Kidney (tissue), 13 donors: ENCODE measurements at regions not wholly inside any gene's neighbourhood (a gene's known extent, or its start where the extent isn't known, plus 50 kb on each side); places are given as distances from the start of the nearest gene placed in this dataset.

ENCODE experiments used
- DNase-seq, 5 donors: peaks; one replicate each; pipeline ENCODE4 v3.0.0-alpha.2; 2013 to 2020
- FAIRE-seq: peaks from 2 replicates; lab custom pipeline; 2012; peaks lifted over from hg19 to GRCh38; lab: Jason Lieb, UNC
- H3K27ac ChIP-seq, 2 donors: one replicate each; pipeline ENCODE4 v1.7.0; 2013; ENCODE audit warnings: low read depth in 2 of 2, low read length in 2 of 2, inconsistent platforms in 1 of 2
- H3K27me3 ChIP-seq: one replicate; pipeline ENCODE4 v1.7.1; 2013; ENCODE audit warnings: low read length, inconsistent platforms; ENCODE audit not compliant: control insufficient read depth, insufficient read depth
- H3K36me3 ChIP-seq, 3 donors: one replicate each; pipeline versions ENCODE4 v1.7.0 to v1.7.1; 2013; ENCODE audit warnings: low read length in 3 of 3, control low read depth in 1 of 3, inconsistent platforms in 1 of 3; ENCODE audit not compliant: insufficient read depth in 3 of 3, control insufficient read depth in 2 of 3
- H3K4me1 ChIP-seq, 3 donors: one replicate each; pipeline versions ENCODE4 v1.7.0 to v1.7.1; 2013; ENCODE audit warnings: low read length in 3 of 3, inconsistent platforms in 1 of 3, low read depth in 1 of 3; ENCODE audit not compliant: control insufficient read depth in 2 of 3, insufficient read depth in 2 of 3
- H3K4me3 ChIP-seq, 3 donors: one replicate each; pipeline versions ENCODE4 v1.7.0 to v1.8.1; 2013; ENCODE audit warnings: low read length in 3 of 3, control low read depth in 1 of 3, inconsistent platforms in 1 of 3
- H3K9ac ChIP-seq, 3 donors: one replicate each; pipeline versions ENCODE4 v1.7.0 to v1.7.1; 2013; ENCODE audit warnings: low read length in 3 of 3, control low read depth in 1 of 3, inconsistent platforms in 1 of 3
- H3K9me3 ChIP-seq, 3 donors: one replicate each; pipeline versions ENCODE4 v1.7.0 to v1.7.1; 2013; ENCODE audit warnings: low read length in 3 of 3, control low read depth in 1 of 3, inconsistent platforms in 1 of 3; ENCODE audit not compliant: control insufficient read depth in 2 of 3, insufficient read depth in 1 of 3
- intact Hi-C: fragments of 100-400 bp; cut with DNase I; formaldehyde crosslinking; loops from one replicate; pipeline ENCODE4 v1.11.1; 2022
- TF ChIP-seq, protein P1 (sequence below): IDR thresholded peaks from 3 replicates; pipeline ENCODE4 v1.5.1; 2012; ENCODE audit warnings: mild to moderate bottlenecking, moderate library complexity, borderline replicate concordance; ENCODE audit not compliant: insufficient read depth; ENCODE audit errors: extremely low read depth
- donor health status: control.
- donor health status: control.
- donor health status: control.
- donor health status: control.
- donor health status: control.
- donor health status: DM: yes; HTN: yes; CAD: no.
- donor health status: Normal renal cell carcinoma (clear cell type).

DNA sequence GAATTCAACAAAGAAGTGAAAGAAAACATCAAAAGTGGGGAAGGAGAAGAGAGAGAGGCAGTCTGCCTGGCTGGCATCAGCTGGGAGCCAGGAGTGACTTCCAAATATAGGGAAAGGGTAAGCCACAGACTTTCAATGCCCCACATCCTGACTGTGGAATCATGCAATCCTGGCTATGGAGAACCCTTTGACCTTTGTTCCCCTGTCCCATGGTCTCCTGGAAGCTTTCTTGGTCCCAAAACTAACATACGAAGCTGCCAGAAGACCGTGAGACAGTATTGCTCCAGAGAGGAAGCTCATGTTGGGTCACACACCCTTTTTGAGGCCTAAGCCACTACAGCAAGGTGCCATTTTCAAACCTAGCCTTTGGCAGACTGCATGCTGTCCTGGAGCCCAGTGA, 665.5 kb downstream of the ELAVL2 start:
- H3K4me3 ChIP-seq = no peak overlapping the region
- intact Hi-C loops = no loop called here
- DNase-seq = no peak
- FAIRE-seq = no peak
- H3K36me3 ChIP-seq = no peaks in the 10 kb centered on the region
- no peak overlapping the region for H3K27ac ChIP-seq
- TF ChIP-seq, protein P1, sequence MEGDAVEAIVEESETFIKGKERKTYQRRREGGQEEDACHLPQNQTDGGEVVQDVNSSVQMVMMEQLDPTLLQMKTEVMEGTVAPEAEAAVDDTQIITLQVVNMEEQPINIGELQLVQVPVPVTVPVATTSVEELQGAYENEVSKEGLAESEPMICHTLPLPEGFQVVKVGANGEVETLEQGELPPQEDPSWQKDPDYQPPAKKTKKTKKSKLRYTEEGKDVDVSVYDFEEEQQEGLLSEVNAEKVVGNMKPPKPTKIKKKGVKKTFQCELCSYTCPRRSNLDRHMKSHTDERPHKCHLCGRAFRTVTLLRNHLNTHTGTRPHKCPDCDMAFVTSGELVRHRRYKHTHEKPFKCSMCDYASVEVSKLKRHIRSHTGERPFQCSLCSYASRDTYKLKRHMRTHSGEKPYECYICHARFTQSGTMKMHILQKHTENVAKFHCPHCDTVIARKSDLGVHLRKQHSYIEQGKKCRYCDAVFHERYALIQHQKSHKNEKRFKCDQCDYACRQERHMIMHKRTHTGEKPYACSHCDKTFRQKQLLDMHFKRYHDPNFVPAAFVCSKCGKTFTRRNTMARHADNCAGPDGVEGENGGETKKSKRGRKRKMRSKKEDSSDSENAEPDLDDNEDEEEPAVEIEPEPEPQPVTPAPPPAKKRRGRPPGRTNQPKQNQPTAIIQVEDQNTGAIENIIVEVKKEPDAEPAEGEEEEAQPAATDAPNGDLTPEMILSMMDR = no peak
- H3K9ac ChIP-seq = no peak overlapping the region
- H3K4me1 ChIP-seq = no peaks in the 10 kb centered on the region
- H3K9me3 ChIP-seq = peaks cover 0 to 6% (median 0%) of the 10 kb centered on the region in 3 donors
- no peaks in the 10 kb centered on the region for H3K27me3 ChIP-seq

- intact Hi-C loops = no loop called here
- Histone ChIP-seq H3K4me1 (no peaks in the 10 kb centered on the region), H3K9ac (no peak overlapping the region), H3K27me3 (no peaks in the 10 kb centered on the region), H3K4me3 (no peak overlapping the region), H3K27ac (no peak overlapping the region), H3K9me3 (peaks cover 0 to 6% (median 0%) of the 10 kb centered on the region in 3 donors), H3K36me3 (no peaks in the 10 kb centered on the region)
- no peak for FAIRE-seq
- DNase-seq = no peak
- TF ChIP-seq, protein P1 = no peak
Measured at GRCh38 chr9:23160952-23161469, 665.0 kb downstream of the ELAVL2 start.

DNA sequence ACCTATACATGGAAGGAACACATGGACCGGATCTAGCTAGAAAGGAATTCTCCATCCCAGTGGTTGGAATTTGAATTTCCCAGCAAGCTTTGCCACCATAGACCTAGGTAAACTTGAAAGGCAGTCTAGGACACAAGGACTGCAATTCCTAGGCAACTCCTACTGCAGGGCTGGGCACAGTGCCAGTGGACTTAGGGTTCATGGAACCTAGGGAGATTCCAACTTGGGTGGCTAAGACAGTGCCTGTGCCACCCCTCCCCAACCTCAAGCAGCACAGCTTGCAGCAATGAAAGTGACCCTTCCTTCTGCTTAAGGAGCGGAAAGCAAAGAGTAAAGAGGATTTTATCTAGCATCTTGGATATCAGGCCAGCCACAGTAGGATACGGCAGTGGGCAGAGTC, 663.3 kb downstream of the ELAVL2 start:
- TF ChIP-seq, protein P1 = no peak
- FAIRE-seq = no peak
- Histone ChIP-seq H3K4me1 (no peaks in the 10 kb centered on the region), H3K4me3 (no peak overlapping the region), H3K9ac (no peak overlapping the region), H3K27me3 (no peaks in the 10 kb centered on the region), H3K27ac (no peak overlapping the region), H3K9me3 (peaks cover 0 to 6% (median 0%) of the 10 kb centered on the region in 3 donors), H3K36me3 (no peaks in the 10 kb centered on the region)
- intact Hi-C loops = no loop called here
- no peak for DNase-seq

DNA sequence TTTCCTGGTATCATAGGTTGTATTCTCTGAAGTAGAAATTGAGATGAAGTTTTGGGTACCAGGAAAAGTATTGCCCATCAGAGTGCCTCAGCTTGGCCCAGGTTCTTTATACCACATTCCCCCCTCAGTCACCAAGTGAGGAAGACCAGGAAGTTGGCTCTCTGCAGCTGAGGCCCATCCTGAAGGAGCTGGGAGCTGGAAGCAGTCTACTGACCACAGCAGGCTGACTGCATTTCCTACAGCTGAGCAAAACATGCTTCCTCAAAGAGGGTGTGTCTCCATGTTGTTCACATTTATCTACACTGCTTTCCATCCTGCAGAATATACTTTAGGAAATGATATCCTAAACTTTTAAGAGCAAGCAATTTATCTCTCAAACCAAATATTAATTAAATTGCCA, 654.6 kb downstream of the ELAVL2 start:
- Histone ChIP-seq H3K27ac (no peak overlapping the region), H3K9ac (no peak overlapping the region), H3K4me3 (no peak overlapping the region), H3K27me3 (no peaks in the 10 kb centered on the region), H3K36me3 (no peaks in the 10 kb centered on the region), H3K4me1 (no peaks in the 10 kb centered on the region), H3K9me3 (no peaks in the 10 kb centered on the region)
- no peak for DNase-seq
- intact Hi-C loops = no loop called here
- FAIRE-seq = no peak
- TF ChIP-seq, protein P1 = no peak
